8988T (cell line): ENCODE measurements at regions not wholly inside any gene's neighbourhood (a gene's known extent, or its start where the extent isn't known, plus 50 kb on each side); places are given as distances from the start of the nearest gene placed in this dataset.

ENCODE experiments used
- DNase-seq: peaks from one replicate; pipeline ENCODE4 v3.0.0; 2011

- no peak for DNase-seq
Measured at GRCh38 chr4:18815081-18815778, 793.7 kb upstream of the LCORL start.

GRCh38 chr4:18813771-18814170, 792.2 kb upstream of the LCORL start:
- DNase-seq = no peak

- DNase-seq = no peak
Measured at GRCh38 chr4:18813055-18813454, 791.5 kb upstream of the LCORL start.

- DNase-seq = no peak
Measured at GRCh38 chr4:18803781-18804180, 782.2 kb upstream of the LCORL start.

GRCh38 chr4:18798123-18798522, 776.6 kb upstream of the LCORL start:
- DNase-seq = no peak

- DNase-seq = no peak
Measured at GRCh38 chr4:18795794-18796193, 774.2 kb upstream of the LCORL start.

GRCh38 chr4:18777190-18777930, 755.8 kb upstream of the LCORL start:
- no peak for DNase-seq

GRCh38 chr4:18767921-18768320, 746.4 kb upstream of the LCORL start:
- no peak for DNase-seq

GRCh38 chr4:18756671-18757070, 735.1 kb upstream of the LCORL start:
- no peak for DNase-seq

- DNase-seq = no peak
Measured at GRCh38 chr4:18754180-18754579, 732.6 kb upstream of the LCORL start.

GRCh38 chr4:18751083-18751482, 729.5 kb upstream of the LCORL start:
- DNase-seq = no peak

GRCh38 chr4:18749391-18749790, 727.8 kb upstream of the LCORL start:
- no peak for DNase-seq

- no peak for DNase-seq
Measured at GRCh38 chr4:18736551-18736950, 715.0 kb upstream of the LCORL start.

GRCh38 chr4:18735740-18736268, 714.2 kb upstream of the LCORL start:
- DNase-seq = no peak

- DNase-seq = no peak
Measured at GRCh38 chr4:18734405-18734804, 712.9 kb upstream of the LCORL start.

- DNase-seq = no peak
Measured at GRCh38 chr4:18733961-18734360, 712.4 kb upstream of the LCORL start.

GRCh38 chr4:18722748-18723191, 701.2 kb upstream of the LCORL start:
- DNase-seq = no peak

- DNase-seq = no peak
Measured at GRCh38 chr4:18698119-18698883, 676.7 kb upstream of the LCORL start.

GRCh38 chr4:18695733-18696527, 674.4 kb upstream of the LCORL start:
- DNase-seq = no peak

GRCh38 chr4:18691431-18692200, 670.1 kb upstream of the LCORL start:
- no peak for DNase-seq

- no peak for DNase-seq
Measured at GRCh38 chr4:18690291-18690955, 668.9 kb upstream of the LCORL start.
